Gastrocnemius medialis (tissue), 4 donors: ENCODE measurements at regions not wholly inside any gene's neighbourhood (a gene's known extent, or its start where the extent isn't known, plus 50 kb on each side); places are given as distances from the start of the nearest gene placed in this dataset.

ENCODE experiments used
- ATAC-seq, 2 donors: fragments of 150-250 bp; one replicate each; pipeline ENCODE4 v1.9.1; 2016
- DNase-seq, 2 donors: peaks; one replicate each; pipeline ENCODE4 v3.0.0-alpha.2; 2019
- H3K27ac ChIP-seq, 4 donors: fragments of 200-600 bp; sonication (generic); 1 replicate in 1 of 4; 2 replicates in 3 of 4; pipeline ENCODE4 v1.5.1; 2016 to 2018; ENCODE audit warnings: mild to moderate bottlenecking in 2 of 4, moderate library complexity in 1 of 4
- H3K27me3 ChIP-seq, 3 donors: fragments of 200-600 bp; sonication (generic) in 2 of 3; 1 replicate in 1 of 3; 2 replicates in 2 of 3; pipeline versions ENCODE4 v1.5.1 to v1.6.0; 2016 to 2019; ENCODE audit warnings: mild to moderate bottlenecking in 1 of 3, moderate library complexity in 1 of 3
- H3K36me3 ChIP-seq, 2 donors: fragments of 200-600 bp; sonication (generic) in 1 of 2; one replicate each; pipeline ENCODE4 v1.5.1; 2017 to 2018
- H3K4me1 ChIP-seq, 2 donors: fragments of 200-600 bp; sonication (generic) in 1 of 2; one replicate each; pipeline ENCODE4 v1.5.1; 2016 to 2017; ENCODE audit warnings: mild to moderate bottlenecking in 2 of 2
- H3K4me3 ChIP-seq, 4 donors: fragments of 200-600 bp; sonication (generic) in 3 of 4; 1 replicate in 1 of 4; 2 replicates in 3 of 4; pipeline ENCODE4 v1.5.1; 2016 to 2019; ENCODE audit warnings: mild to moderate bottlenecking in 2 of 4
- H3K9me3 ChIP-seq, 3 donors: fragments of 200-600 bp; sonication (generic) in 2 of 3; 1 replicate in 1 of 3; 2 replicates in 2 of 3; pipeline ENCODE4 v1.5.1; 2016 to 2019
- CTCF ChIP-seq, 5 experiments: fragments of 450-650 bp in 3 of 5; fragments of 200-600 bp in 2 of 5; sonication (generic) in 2 of 5; IDR thresholded peaks in 4 of 5; conservative IDR thresholded peaks in 1 of 5; 1 replicate in 4 of 5; 2 replicates in 1 of 5; pipeline ENCODE4 v1.5.1; 2016 to 2019; ENCODE audit warnings: antibody characterized with exemption in 5 of 5, mild to moderate bottlenecking in 3 of 5, moderate library complexity in 3 of 5
- POLR2A ChIP-seq, 2 donors: fragments of 450-650 bp; IDR thresholded peaks; one replicate each; pipeline ENCODE4 v1.6.1; 2017; ENCODE audit warnings: antibody characterized with exemption in 2 of 2, mild to moderate bottlenecking in 2 of 2, moderate library complexity in 2 of 2
- in situ Hi-C, 4 donors: fragments of 200-750 bp; cut with MboI; loops; one replicate each; pipeline versions ENCODE4 v1.15.0 to v1.8.0; 2017; ENCODE audit warnings: low sequenced_read_pairs in 4 of 4
- intact Hi-C: fragments of 100-400 bp; cut with DNase I; formaldehyde crosslinking; loops from one replicate; pipeline ENCODE4 v1.15.1; 2023; ENCODE audit warnings: low total_unique reads

- Histone ChIP-seq H3K27me3 (no peaks in the 10 kb centered on the region), H3K4me3 (no peak overlapping the region), H3K27ac (no peak overlapping the region), H3K9me3 (no peaks in the 10 kb centered on the region), H3K4me1 (no peaks in the 10 kb centered on the region), H3K36me3 (no peaks in the 10 kb centered on the region)
- in situ Hi-C loops (no loop called here), intact Hi-C loops (no loop called here)
- DNase-seq (no peak), ATAC-seq (no peak)
- no peak for TF ChIP-seq CTCF (IDR thresholded peaks at IDR 0.05 in 4 of 5, conservative IDR thresholded peaks at IDR 0.05 in 1 of 5)
- no peak for TF ChIP-seq POLR2A (IDR thresholded peaks at IDR 0.05)
These were observed 81.1 kb upstream of the TSHZ3 start for GRCh38 chr19:31430381-31430780.

GRCh38 chr19:31432201-31432810, 83.1 kb upstream of the TSHZ3 start:
- in situ Hi-C loops, result no loop called here
- intact Hi-C loops, result no loop called here
- no peaks in the 10 kb centered on the region for H3K36me3 ChIP-seq
- no peaks in the 10 kb centered on the region for H3K27me3 ChIP-seq
- DNase-seq, result no peak
- no peak overlapping the region for H3K27ac ChIP-seq
- ATAC-seq, result no peak
- H3K4me3 ChIP-seq, result no peak overlapping the region
- TF ChIP-seq POLR2A (IDR thresholded peaks at IDR 0.05), result no peak
- TF ChIP-seq CTCF (IDR thresholded peaks at IDR 0.05 in 4 of 5, conservative IDR thresholded peaks at IDR 0.05 in 1 of 5), result no peak
- no peaks in the 10 kb centered on the region for H3K4me1 ChIP-seq
- no peaks in the 10 kb centered on the region for H3K9me3 ChIP-seq

GRCh38 chr19:31436121-31436776, 87.0 kb upstream of the TSHZ3 start:
- no peak for TF ChIP-seq CTCF (IDR thresholded peaks at IDR 0.05 in 4 of 5, conservative IDR thresholded peaks at IDR 0.05 in 1 of 5)
- no peak for TF ChIP-seq POLR2A (IDR thresholded peaks at IDR 0.05)
- DNase-seq (no peak), ATAC-seq (no peak)
- in situ Hi-C loops, result no loop called here
- H3K4me3 ChIP-seq, result no peak overlapping the region
- H3K4me1 ChIP-seq, result no peaks in the 10 kb centered on the region
- H3K9me3 ChIP-seq, result no peaks in the 10 kb centered on the region
- H3K36me3 ChIP-seq, result no peaks in the 10 kb centered on the region
- H3K27ac ChIP-seq, result no peak overlapping the region
- no peaks in the 10 kb centered on the region for H3K27me3 ChIP-seq
- intact Hi-C loops, result no loop called here

- no peak for DNase-seq
- in situ Hi-C loops, result no loop called here
- Histone ChIP-seq H3K36me3 (no peaks in the 10 kb centered on the region), H3K4me1 (no peaks in the 10 kb centered on the region), H3K4me3 (no peak overlapping the region), H3K27ac (no peak overlapping the region), H3K9me3 (no peaks in the 10 kb centered on the region), H3K27me3 (no peaks in the 10 kb centered on the region)
- no peak for ATAC-seq
- intact Hi-C loops, result no loop called here
- TF ChIP-seq POLR2A (IDR thresholded peaks at IDR 0.05) (no peak), CTCF (IDR thresholded peaks at IDR 0.05 in 4 of 5, conservative IDR thresholded peaks at IDR 0.05 in 1 of 5) (no peak)
These were observed 89.4 kb upstream of the TSHZ3 start for GRCh38 chr19:31438401-31439269.
